ENCODE measurements at regions not wholly inside any gene's neighbourhood (a gene's known extent, or its start where the extent isn't known, plus 50 kb on each side); places are given as distances from the start of the nearest gene placed in this dataset.

DNA sequence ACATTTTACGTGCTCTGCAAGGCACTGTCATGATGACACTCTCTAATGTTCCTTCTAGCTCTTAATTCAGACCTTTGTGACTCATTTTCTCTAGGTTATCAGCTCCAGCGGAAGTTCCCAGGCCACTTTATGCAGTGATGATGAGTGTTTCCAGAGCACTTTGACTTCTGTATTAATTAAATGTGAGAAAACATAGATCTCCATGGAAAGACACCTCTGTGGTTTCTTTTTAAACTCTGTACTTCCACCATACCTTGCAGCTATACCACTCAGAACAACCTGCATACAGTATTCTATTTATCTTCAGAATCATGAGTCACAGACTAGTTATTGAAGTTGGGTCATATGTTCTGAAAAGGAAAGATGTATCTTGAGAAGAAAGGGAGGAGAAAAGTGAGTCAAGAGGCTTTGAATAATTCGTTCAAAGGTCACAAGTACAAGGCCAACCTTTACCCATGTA is 175.6 kb upstream of the TENM4 start:
- no peak for TF ChIP-seq CREB1 (IDR thresholded peaks at IDR 0.05; ENCODE audit: low read depth)
- TF ChIP-seq, protein P1, sequence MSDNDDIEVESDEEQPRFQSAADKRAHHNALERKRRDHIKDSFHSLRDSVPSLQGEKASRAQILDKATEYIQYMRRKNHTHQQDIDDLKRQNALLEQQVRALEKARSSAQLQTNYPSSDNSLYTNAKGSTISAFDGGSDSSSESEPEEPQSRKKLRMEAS (IDR thresholded peaks at IDR 0.05) = no peak
- TF ChIP-seq TCF12 (IDR thresholded peaks at IDR 0.05; ENCODE audit: low read depth) = no peak
- no peak for TF ChIP-seq EP300 (IDR thresholded peaks at IDR 0.05; ENCODE audit: borderline replicate concordance)
- no peak for TF ChIP-seq EGR1 (IDR thresholded peaks at IDR 0.05)
- TF ChIP-seq YY1 (IDR thresholded peaks at IDR 0.05; ENCODE audit: low read depth) = no peak
- TF ChIP-seq FOXM1 (IDR thresholded peaks at IDR 0.05; ENCODE audit: borderline replicate concordance, low read depth) = no peak
- no peak for TF ChIP-seq REST (IDR thresholded peaks at IDR 0.05; ENCODE audit: low read depth)
- TF ChIP-seq CEBPB (IDR thresholded peaks at IDR 0.05) = no peak
- TF ChIP-seq RAD21 (IDR thresholded peaks at IDR 0.05; ENCODE audit: low read depth) = no peak
- TF ChIP-seq TEAD4 (IDR thresholded peaks at IDR 0.05) = no peak
- TF ChIP-seq TAF1 (IDR thresholded peaks at IDR 0.05; ENCODE audit: low read depth) = no peak
- no peak for TF ChIP-seq NFIC (IDR thresholded peaks at IDR 0.05)
- no peak for TF ChIP-seq USF1 (IDR thresholded peaks at IDR 0.05)

All from Ishikawa (cell line).